ENCODE measurements at regions not wholly inside any gene's neighbourhood (a gene's known extent, or its start where the extent isn't known, plus 50 kb on each side); places are given as distances from the start of the nearest gene placed in this dataset.

- no peak for TF ChIP-seq EZH2phosphoT487 (IDR thresholded peaks at IDR 0.05; ENCODE audit: low read length)
- TF ChIP-seq, protein P1, sequence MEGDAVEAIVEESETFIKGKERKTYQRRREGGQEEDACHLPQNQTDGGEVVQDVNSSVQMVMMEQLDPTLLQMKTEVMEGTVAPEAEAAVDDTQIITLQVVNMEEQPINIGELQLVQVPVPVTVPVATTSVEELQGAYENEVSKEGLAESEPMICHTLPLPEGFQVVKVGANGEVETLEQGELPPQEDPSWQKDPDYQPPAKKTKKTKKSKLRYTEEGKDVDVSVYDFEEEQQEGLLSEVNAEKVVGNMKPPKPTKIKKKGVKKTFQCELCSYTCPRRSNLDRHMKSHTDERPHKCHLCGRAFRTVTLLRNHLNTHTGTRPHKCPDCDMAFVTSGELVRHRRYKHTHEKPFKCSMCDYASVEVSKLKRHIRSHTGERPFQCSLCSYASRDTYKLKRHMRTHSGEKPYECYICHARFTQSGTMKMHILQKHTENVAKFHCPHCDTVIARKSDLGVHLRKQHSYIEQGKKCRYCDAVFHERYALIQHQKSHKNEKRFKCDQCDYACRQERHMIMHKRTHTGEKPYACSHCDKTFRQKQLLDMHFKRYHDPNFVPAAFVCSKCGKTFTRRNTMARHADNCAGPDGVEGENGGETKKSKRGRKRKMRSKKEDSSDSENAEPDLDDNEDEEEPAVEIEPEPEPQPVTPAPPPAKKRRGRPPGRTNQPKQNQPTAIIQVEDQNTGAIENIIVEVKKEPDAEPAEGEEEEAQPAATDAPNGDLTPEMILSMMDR (IDR thresholded peaks at IDR 0.05; ENCODE audit: low read length), result no peak
Observed at GRCh38 chr10:63825766-63826165, 304.6 kb downstream of the REEP3 start.

Data from MM.1S (cell line).